WTC11 (cell line): ENCODE measurements at regions not wholly inside any gene's neighbourhood (a gene's known extent, or its start where the extent isn't known, plus 50 kb on each side); places are given as distances from the start of the nearest gene placed in this dataset.

ENCODE experiments used
- ATAC-seq: fragments of 200-7000 bp; cut with Tn5 transposase; 2 replicates; pipeline ENCODE4 v1.10.0; 2021; ENCODE audit warnings: mild to moderate bottlenecking, moderate library complexity
- CTCF ChIA-PET: fragments of 300-600 bp; sonication (Branson Sonifier 250); formaldehyde crosslinking; loops from one replicate; lab custom pipeline; 2021; ENCODE audit warnings: antibody characterized with exemption; lab: Charles Lee
- POLR2A ChIA-PET: fragments of 350-600 bp; sonication (Branson Sonifier 250); formaldehyde crosslinking; loops from one replicate; lab custom pipeline; 2021; ENCODE audit warnings: antibody characterized with exemption; lab: Charles Lee
- DNase-seq: peaks from one replicate; pipeline ENCODE4 v3.0.0; 2021; ENCODE audit warnings: low spot score
- H3K27ac Mint-ChIP-seq: 2 replicates; pipeline ENCODE4 v1.8.0; 2021; ENCODE audit warnings: mixed read lengths
- H3K27me3 Mint-ChIP-seq: 2 replicates; pipeline ENCODE4 v1.8.0; 2021; ENCODE audit warnings: low read depth, mild to moderate bottlenecking, moderate library complexity, mixed read lengths
- H3K36me3 Mint-ChIP-seq: 2 replicates; pipeline ENCODE4 v1.8.0; 2021; ENCODE audit warnings: mixed read lengths
- H3K4me1 Mint-ChIP-seq: 2 replicates; pipeline ENCODE4 v1.8.0; 2022; ENCODE audit warnings: mixed read lengths
- H3K4me3 Mint-ChIP-seq: 2 replicates; pipeline ENCODE4 v1.8.0; 2021; ENCODE audit warnings: mild to moderate bottlenecking, moderate library complexity, mixed read lengths
- H3K9me3 Mint-ChIP-seq: 2 replicates; pipeline ENCODE4 v1.8.0; 2021; ENCODE audit warnings: mixed read lengths
- ARID4B ChIP-seq: sonication (generic); formaldehyde crosslinking; IDR thresholded peaks from 2 replicates; pipeline ENCODE4 v1.8.0; 2023; ENCODE audit warnings: missing genetic modification reagents, mild to moderate bottlenecking, borderline replicate concordance
- ATF1 ChIP-seq: sonication (generic); formaldehyde crosslinking; IDR thresholded peaks from 2 replicates; pipeline ENCODE4 v1.8.1; 2023; ENCODE audit warnings: mild to moderate bottlenecking, moderate library complexity, missing genetic modification reagents
- ATF2 ChIP-seq: sonication (generic); formaldehyde crosslinking; IDR thresholded peaks from 2 replicates; pipeline ENCODE4 v1.8.1; 2022; ENCODE audit warnings: low read depth, missing genetic modification reagents, borderline replicate concordance
- EMX1 ChIP-seq: fragments of 250-450 bp; sonication (Bioruptor Pico); IDR thresholded peaks from 2 replicates; pipeline ENCODE4 v1.8.0; 2021; ENCODE audit warnings: mild to moderate bottlenecking
- HMGA2 ChIP-seq: fragments of 250-450 bp; sonication (Bioruptor Pico); IDR thresholded peaks from 2 replicates; pipeline ENCODE4 v1.4.0; 2021; ENCODE audit warnings: mild to moderate bottlenecking, moderate library complexity
- HMGXB4 ChIP-seq: sonication (generic); formaldehyde crosslinking; IDR thresholded peaks from 2 replicates; pipeline ENCODE4 v1.8.1; 2023; ENCODE audit warnings: mild to moderate bottlenecking, moderate library complexity, missing genetic modification reagents
- IRF2 ChIP-seq: sonication (generic); formaldehyde crosslinking; IDR thresholded peaks from 2 replicates; pipeline ENCODE4 v1.8.0; 2022; ENCODE audit warnings: low read depth, missing genetic modification reagents, borderline replicate concordance
- NFYB ChIP-seq: sonication (generic); formaldehyde crosslinking; conservative IDR thresholded peaks from 2 replicates; pipeline ENCODE4 v1.8.0; 2022; ENCODE audit warnings: low read depth, missing genetic modification reagents
- PRDM15 ChIP-seq: sonication (generic); formaldehyde crosslinking; IDR thresholded peaks from 2 replicates; pipeline ENCODE4 v1.8.0; 2022; ENCODE audit warnings: missing genetic modification reagents
- RELA ChIP-seq: sonication (generic); formaldehyde crosslinking; IDR thresholded peaks from 2 replicates; pipeline ENCODE4 v1.8.1; 2022; ENCODE audit warnings: missing genetic modification reagents, mild to moderate bottlenecking, borderline replicate concordance
- ZNF263 ChIP-seq: sonication (generic); formaldehyde crosslinking; IDR thresholded peaks from 2 replicates; pipeline ENCODE4 v1.8.1; 2022; ENCODE audit warnings: low read depth, mild to moderate bottlenecking, moderate library complexity, missing genetic modification reagents

- TF ChIP-seq PRDM15, result no peak
- no peak for TF ChIP-seq HMGXB4 (CRISPR knock-in tag)
- no peak for TF ChIP-seq NFYB (CRISPR knock-in tag)
- TF ChIP-seq ATF2 (CRISPR knock-in tag), result no peak
- no peak for TF ChIP-seq IRF2 (CRISPR knock-in tag)
- TF ChIP-seq, all 79 proteins: peak for 0
Observed at GRCh38 chr1:99133756-99134500, 129.3 kb upstream of the PLPPR5 start (continued).

GRCh38 chr1:99137554-99138206 lies 126.6 kb upstream of the PLPPR4 start:
- Mint-ChIP-seq H3K36me3 (peaks cover 35% of the 10 kb centered on the region), H3K27ac (peak overlapping the region; percentile 51; the same call in 1 of the 2 replicates), H3K4me1 (peaks cover 28% of the 10 kb centered on the region), H3K9me3 (peaks cover 30% of the 10 kb centered on the region), H3K27me3 (peaks cover 3% of the 10 kb centered on the region; the same call in 1 of the 2 replicates), H3K4me3 (no peak overlapping the region)
- ATAC-seq (peak; percentile 74), DNase-seq (no peak)
- ChIA-PET CTCF (no interaction called here), POLR2A (no interaction called here)
- no peak for TF ChIP-seq RELA (CRISPR knock-in tag)
- no peak for TF ChIP-seq ARID4B
- no peak for TF ChIP-seq EMX1
- TF ChIP-seq ATF1 (CRISPR knock-in tag), result no peak
- TF ChIP-seq HMGA2 (CRISPR knock-in tag), result no peak
- no peak for TF ChIP-seq ZNF263
